GM21526 (cell line): ENCODE measurements at regions not wholly inside any gene's neighbourhood (a gene's known extent, or its start where the extent isn't known, plus 50 kb on each side); places are given as distances from the start of the nearest gene placed in this dataset.
"Not testable (repeated sequence)": the region's sequence is repeated elsewhere in the genome, so short reads cannot be mapped to it uniquely, and the experiment has no call there.

Source experiments
- ATAC-seq: cut with Tn5 transposase; IDR thresholded peaks from one replicate; pipeline ENCODE4 v1.9.1; 2021; ENCODE audit warnings: moderate library complexity; ENCODE audit not compliant: unreplicated experiment, low FRiP score

GRCh38 chr10:46095943-46096342 lies 49.9 kb upstream of the MSMB start:
- not testable (repeated sequence) for ATAC-seq

- ATAC-seq, result no peak
Observed at GRCh38 chr10:46096446-46096845, 50.4 kb upstream of the MSMB start.

- no peak for ATAC-seq
Observed at GRCh38 chr10:46096909-46097575, 51.0 kb upstream of the MSMB start.

- no peak for ATAC-seq
Observed at GRCh38 chr10:46097576-46098317, 51.7 kb upstream of the MSMB start.

- ATAC-seq, result no peak
Observed at GRCh38 chr10:46098386-46098785, 52.3 kb upstream of the MSMB start.

- ATAC-seq, result not testable (repeated sequence)
Observed at GRCh38 chr10:46098925-46099324, 52.9 kb upstream of the MSMB start.

- ATAC-seq, result no peak
Observed at GRCh38 chr10:46104071-46104585, 58.1 kb upstream of the MSMB start.

GRCh38 chr10:46105416-46105815 lies 59.3 kb upstream of the MSMB start:
- not testable (repeated sequence) for ATAC-seq

GRCh38 chr10:46105856-46106409 lies 59.9 kb upstream of the MSMB start:
- ATAC-seq, result not testable (repeated sequence)

GRCh38 chr10:46106410-46107255 lies 60.6 kb upstream of the MSMB start:
- ATAC-seq, result peak; percentile 93

- ATAC-seq, result not testable (repeated sequence)
Observed at GRCh38 chr10:46108158-46108499, 62.1 kb upstream of the MSMB start.

- ATAC-seq, result not testable (repeated sequence)
Observed at GRCh38 chr10:46154271-46154670, 108.2 kb upstream of the MSMB start.

- not testable (repeated sequence) for ATAC-seq
Observed at GRCh38 chr10:46154683-46155082, 108.6 kb upstream of the MSMB start.

GRCh38 chr10:46156866-46157265 lies 110.8 kb upstream of the MSMB start:
- ATAC-seq, result not testable (repeated sequence)

GRCh38 chr10:46169736-46170135 lies 117.1 kb upstream of the ANTXRL start:
- no peak for ATAC-seq

GRCh38 chr10:46170789-46171188 lies 116.0 kb upstream of the ANTXRL start:
- ATAC-seq, result no peak

- no peak for ATAC-seq
Observed at GRCh38 chr10:46171661-46172060, 115.1 kb upstream of the ANTXRL start.

- ATAC-seq, result no peak
Observed at GRCh38 chr10:46175296-46175695, 111.5 kb upstream of the ANTXRL start.

GRCh38 chr10:46175831-46176230 lies 111.0 kb upstream of the ANTXRL start:
- ATAC-seq, result no peak

GRCh38 chr10:46187431-46187830 lies 99.4 kb upstream of the ANTXRL start:
- not testable (repeated sequence) for ATAC-seq

- ATAC-seq, result no peak
Observed at GRCh38 chr10:46197050-46197449, 89.7 kb upstream of the ANTXRL start.
